SW 1271 (cell line): ENCODE measurements at regions not wholly inside any gene's neighbourhood (a gene's known extent, or its start where the extent isn't known, plus 50 kb on each side); places are given as distances from the start of the nearest gene placed in this dataset.
"Not testable (repeated sequence)": the region's sequence is repeated elsewhere in the genome, so short reads cannot be mapped to it uniquely, and the experiment has no call there.

Experiments
- DNase-seq, 2 experiments: peaks; one replicate each; lab custom pipeline; 2025; lab: John Stamatoyannopoulos, UW

DNA sequence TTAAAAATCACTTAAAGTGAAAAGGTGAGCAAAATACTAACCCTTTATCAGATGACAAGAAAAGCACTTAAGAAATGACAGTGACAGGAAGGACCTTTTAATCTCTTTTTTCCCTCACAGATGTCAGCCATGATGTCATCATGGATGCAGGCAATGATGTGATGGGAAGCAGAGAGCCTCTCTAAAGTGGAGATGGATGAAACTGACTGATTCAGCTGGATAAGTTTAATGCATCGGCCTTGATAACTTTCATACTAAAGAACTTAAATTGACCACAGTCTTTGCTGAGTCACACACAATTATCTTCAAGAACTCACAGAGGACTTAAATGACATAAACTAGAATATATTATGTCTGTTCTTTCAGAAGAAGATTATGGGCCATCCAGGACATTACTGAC lies 153.2 kb upstream of the FGF10 start:
- DNase-seq, result no peak

GRCh38 chr5:44539602-44539919 lies 150.3 kb upstream of the FGF10 start:
- no peak for DNase-seq

- DNase-seq, result no peak
Observed at GRCh38 chr5:44538797-44539601, 149.8 kb upstream of the FGF10 start.

- DNase-seq, result peak in 1 of 2 experiments; percentile 24
Observed at GRCh38 chr5:44536650-44537260, 147.5 kb upstream of the FGF10 start.

DNA sequence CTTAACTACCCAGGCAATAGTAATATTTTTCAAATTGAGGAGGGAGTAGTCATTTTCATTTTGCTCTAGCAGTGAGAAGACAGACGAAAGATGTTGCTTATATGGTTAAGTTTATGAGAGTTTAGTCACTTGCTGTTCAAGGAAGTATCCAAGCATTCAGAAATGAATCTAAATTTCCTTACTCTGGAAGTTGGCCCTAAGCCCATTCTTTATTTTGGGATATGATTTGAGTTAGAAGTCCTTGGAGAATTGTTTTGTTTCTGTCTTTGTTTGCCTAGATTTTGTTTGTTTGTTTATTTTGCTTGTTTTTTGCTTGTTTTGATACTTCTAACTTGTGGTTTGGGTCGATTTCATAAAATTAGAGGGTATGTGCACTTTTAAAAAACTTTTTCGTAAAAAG lies 146.4 kb upstream of the FGF10 start:
- no peak for DNase-seq

GRCh38 chr5:44532981-44533380 lies 143.8 kb upstream of the FGF10 start:
- DNase-seq, result no peak

GRCh38 chr5:44531756-44532155 lies 142.5 kb upstream of the FGF10 start:
- DNase-seq, result not testable (repeated sequence)

DNA sequence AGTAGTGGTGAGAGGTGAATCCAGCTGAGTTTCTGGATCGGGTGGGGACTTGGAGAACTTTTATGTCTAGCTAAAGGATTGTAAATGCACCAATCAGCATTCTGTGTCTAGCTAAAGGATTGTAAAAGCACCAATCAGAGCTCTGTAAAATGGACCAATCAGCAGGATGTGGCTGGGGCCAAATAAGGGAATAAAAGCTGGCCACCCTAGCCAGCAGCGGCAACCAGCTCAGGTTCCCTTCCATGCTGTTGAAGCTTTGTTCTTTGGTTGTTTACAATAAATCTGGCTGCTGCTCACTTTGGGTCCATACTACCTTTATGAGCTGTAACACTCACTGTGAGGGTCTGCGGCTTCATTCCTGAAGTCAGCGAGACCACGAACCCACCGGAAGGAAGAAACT lies 141.6 kb upstream of the FGF10 start:
- not testable (repeated sequence) for DNase-seq

DNA sequence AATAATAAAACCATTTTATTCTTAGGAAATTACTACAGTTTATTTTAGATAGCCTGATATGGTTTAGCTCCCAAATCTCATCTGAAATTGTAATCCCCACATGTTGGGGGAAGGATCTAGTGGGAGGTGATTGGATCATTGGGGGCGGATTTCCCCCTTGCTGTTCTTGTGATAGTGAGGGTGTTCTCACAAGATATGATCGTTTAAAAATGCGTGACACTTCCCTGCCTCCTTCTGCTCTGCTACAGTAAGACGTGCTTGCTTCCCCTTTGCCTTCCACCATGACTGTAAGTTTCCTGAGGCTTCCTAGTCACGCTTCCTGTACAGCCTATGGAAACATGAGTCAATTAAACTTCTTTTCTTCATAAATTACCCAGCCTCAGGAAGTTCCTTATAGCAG lies 122.4 kb upstream of the FGF10 start:
- no peak for DNase-seq

DNA sequence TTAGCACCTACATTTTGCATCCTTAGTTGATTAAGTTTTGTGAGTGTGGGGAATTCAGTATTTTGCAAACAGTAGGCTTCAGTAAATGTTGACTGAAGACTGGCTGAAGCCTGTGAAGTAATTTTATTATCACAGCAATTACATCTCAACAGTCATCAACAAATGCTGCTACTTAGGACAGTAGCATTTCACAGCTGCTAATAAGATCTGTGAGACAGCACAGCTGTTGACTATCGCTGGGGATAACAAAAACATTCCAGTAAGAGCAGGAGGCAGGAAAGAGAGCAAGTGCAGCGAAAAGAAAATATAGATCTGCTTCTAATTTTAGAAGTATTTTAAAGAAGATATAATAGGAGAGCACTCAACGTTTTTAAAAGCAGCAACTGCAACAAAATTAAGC lies 117.3 kb upstream of the FGF10 start:
- no peak for DNase-seq

- no peak for DNase-seq
Observed at GRCh38 chr5:44499381-44499780, 110.2 kb upstream of the FGF10 start.

- DNase-seq, result no peak
Observed at GRCh38 chr5:44497606-44498005, 108.4 kb upstream of the FGF10 start.

DNA sequence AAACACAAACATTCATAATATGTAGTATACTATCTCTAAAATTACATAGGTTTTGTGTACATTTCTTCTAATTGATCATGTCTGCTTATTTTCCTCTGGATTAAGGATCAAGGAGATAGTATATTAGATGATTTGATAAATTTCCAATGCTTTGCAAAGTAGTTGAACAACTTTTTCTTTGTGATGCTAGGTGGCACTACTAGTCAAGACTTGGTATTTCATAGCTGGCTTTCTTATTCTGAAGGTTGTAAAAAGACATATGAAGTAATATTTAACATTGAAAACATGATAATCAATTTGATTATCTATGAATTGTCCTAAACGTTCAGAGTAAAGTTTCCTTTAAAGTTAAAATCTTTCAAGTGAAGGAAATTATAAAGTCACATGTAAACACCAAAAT lies 106.1 kb upstream of the FGF10 start:
- no peak for DNase-seq

DNA sequence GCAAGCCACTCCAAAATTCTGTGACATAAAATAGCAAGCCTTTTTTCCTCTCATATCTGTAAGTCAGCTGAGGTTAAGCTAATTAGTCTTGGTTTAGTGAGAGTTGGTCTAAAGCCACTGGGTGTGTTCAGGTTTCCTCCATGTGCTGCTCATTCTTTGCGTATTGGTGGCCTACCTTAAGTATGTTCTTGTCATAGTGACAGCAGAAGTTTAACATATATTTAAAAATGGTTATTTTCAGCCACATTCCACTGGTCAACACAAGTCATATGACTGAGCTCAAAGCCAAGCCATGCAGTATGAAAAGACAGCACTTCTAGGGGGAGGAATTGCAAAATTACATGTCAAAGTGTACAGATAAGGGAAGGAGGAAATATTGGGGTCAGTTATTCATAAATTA lies 100.5 kb upstream of the FGF10 start:
- no peak for DNase-seq

GRCh38 chr5:44486591-44486990 lies 97.4 kb upstream of the FGF10 start:
- DNase-seq, result no peak

- no peak for DNase-seq
Observed at GRCh38 chr5:44454002-44454401, 64.8 kb upstream of the FGF10 start.

- DNase-seq, result no peak
Observed at GRCh38 chr5:44446399-44446798, 57.2 kb upstream of the FGF10 start.

DNA sequence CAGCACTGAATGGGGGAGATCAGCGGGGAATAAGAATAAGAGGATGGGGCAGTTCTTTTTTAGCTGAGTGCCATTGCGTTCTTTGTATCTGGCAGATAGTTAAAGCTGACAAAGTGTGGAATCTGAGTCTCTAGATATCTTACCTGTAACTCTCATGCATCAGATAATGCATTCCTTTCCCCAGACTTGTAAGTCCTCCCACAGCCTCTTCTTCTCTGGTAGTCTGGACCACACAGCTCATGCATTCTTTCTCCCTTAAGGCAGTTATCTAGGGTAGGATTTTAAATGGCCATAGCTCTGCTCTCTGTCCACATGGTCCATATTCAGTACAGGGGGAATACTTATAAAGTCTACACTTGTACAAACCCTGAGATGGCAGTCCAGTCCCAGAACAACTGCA lies 54.0 kb upstream of the FGF10 start:
- DNase-seq, result no peak

DNA sequence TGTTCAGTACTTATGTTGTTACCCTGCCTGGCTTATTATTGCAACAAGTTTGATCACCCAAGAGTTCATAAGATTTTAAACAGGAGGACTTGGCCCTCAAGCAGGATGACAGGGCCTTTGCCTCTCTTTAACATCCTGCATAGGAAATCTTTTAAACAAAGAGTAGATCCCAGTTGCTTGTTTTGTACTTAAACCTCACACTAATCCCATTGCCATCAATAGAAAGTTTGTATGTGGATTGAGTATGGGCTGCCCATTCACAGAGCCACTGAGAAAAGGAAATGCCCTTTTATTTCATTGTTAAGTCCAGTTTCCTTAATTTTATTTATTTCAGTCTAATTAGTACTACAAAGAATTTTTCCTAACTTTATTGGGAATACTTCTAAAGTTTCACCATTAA lies 52.2 kb upstream of the FGF10 start:
- no peak for DNase-seq

GRCh38 chr5:44440186-44440585 lies 51.0 kb upstream of the FGF10 start:
- no peak for DNase-seq
